ENCODE measurements at regions not wholly inside any gene's neighbourhood (a gene's known extent, or its start where the extent isn't known, plus 50 kb on each side); places are given as distances from the start of the nearest gene placed in this dataset.

DNA sequence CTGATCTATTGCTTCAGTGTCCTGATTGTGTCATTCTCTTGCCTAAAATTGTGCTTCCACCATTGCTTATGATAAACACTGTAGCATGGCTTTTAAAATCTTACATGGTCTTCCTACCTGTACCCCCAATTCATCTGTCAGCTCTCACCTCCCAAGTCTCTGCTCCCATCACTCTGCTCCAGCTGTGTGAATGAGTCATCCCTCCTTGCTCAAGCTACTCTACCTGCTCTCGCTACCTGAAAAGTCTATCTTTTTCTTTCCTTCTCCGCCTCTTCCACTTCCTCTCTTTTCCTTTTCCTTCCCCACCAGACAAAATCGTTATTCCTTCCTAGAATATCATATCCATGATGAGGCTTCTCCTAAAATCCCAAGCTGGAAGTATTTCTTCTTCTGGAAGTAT is 341.7 kb downstream of the PRELID2 start:
- TF ChIP-seq, protein P1, sequence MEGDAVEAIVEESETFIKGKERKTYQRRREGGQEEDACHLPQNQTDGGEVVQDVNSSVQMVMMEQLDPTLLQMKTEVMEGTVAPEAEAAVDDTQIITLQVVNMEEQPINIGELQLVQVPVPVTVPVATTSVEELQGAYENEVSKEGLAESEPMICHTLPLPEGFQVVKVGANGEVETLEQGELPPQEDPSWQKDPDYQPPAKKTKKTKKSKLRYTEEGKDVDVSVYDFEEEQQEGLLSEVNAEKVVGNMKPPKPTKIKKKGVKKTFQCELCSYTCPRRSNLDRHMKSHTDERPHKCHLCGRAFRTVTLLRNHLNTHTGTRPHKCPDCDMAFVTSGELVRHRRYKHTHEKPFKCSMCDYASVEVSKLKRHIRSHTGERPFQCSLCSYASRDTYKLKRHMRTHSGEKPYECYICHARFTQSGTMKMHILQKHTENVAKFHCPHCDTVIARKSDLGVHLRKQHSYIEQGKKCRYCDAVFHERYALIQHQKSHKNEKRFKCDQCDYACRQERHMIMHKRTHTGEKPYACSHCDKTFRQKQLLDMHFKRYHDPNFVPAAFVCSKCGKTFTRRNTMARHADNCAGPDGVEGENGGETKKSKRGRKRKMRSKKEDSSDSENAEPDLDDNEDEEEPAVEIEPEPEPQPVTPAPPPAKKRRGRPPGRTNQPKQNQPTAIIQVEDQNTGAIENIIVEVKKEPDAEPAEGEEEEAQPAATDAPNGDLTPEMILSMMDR (IDR thresholded peaks at IDR 0.05) = no peak
- TF ChIP-seq POLR2A (IDR thresholded peaks at IDR 0.05) = no peak

Data from esophagus squamous epithelium (tissue), 4 donors.